ENCODE measurements at regions not wholly inside any gene's neighbourhood (a gene's known extent, or its start where the extent isn't known, plus 50 kb on each side); places are given as distances from the start of the nearest gene placed in this dataset.

DNA sequence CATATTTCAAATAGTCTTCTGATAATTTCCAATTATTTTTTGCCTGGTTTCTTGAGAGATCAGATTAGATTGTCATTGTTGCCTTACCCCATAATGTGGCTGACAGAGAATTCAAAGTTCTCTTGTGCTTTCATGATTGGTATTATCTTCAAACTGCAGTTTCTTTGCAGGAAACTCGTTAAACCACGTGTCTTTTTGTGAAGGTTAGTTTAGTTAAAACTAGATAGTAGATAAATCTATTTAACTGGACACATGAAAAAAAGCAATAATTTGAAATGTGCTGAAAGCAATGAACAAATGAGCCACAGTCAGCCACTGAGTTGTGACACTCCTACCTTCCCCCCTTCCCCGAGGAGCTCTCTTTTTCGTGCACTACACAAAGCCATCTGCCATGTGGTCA, 327.5 kb upstream of the UMPS start:
- TF ChIP-seq, protein P1, sequence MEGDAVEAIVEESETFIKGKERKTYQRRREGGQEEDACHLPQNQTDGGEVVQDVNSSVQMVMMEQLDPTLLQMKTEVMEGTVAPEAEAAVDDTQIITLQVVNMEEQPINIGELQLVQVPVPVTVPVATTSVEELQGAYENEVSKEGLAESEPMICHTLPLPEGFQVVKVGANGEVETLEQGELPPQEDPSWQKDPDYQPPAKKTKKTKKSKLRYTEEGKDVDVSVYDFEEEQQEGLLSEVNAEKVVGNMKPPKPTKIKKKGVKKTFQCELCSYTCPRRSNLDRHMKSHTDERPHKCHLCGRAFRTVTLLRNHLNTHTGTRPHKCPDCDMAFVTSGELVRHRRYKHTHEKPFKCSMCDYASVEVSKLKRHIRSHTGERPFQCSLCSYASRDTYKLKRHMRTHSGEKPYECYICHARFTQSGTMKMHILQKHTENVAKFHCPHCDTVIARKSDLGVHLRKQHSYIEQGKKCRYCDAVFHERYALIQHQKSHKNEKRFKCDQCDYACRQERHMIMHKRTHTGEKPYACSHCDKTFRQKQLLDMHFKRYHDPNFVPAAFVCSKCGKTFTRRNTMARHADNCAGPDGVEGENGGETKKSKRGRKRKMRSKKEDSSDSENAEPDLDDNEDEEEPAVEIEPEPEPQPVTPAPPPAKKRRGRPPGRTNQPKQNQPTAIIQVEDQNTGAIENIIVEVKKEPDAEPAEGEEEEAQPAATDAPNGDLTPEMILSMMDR (IDR thresholded peaks at IDR 0.05): no peak
- TF ChIP-seq EP300 (IDR thresholded peaks at IDR 0.05) (no peak), POLR2A (IDR thresholded peaks at IDR 0.05) (no peak)
